AG09309 (cell line): ENCODE measurements at regions not wholly inside any gene's neighbourhood (a gene's known extent, or its start where the extent isn't known, plus 50 kb on each side); places are given as distances from the start of the nearest gene placed in this dataset.

Source experiments
- DNase-seq: peaks from one replicate; pipeline ENCODE4 v3.0.0-alpha.2; 2010; ENCODE audit warnings: low read depth
- H3K4me3 ChIP-seq: 2 replicates; pipeline ENCODE4 v1.5.1; 2011; ENCODE audit warnings: mild to moderate bottlenecking, low read depth, low read length, moderate library complexity; ENCODE audit not compliant: control insufficient read depth
- TF ChIP-seq, protein P1 (sequence below): IDR thresholded peaks from 2 replicates; pipeline ENCODE4 v1.5.1; 2011; ENCODE audit warnings: mild to moderate bottlenecking, low read depth, low read length, inconsistent platforms; ENCODE audit not compliant: insufficient read depth, control insufficient read depth; ENCODE audit errors: missing control alignments

DNA sequence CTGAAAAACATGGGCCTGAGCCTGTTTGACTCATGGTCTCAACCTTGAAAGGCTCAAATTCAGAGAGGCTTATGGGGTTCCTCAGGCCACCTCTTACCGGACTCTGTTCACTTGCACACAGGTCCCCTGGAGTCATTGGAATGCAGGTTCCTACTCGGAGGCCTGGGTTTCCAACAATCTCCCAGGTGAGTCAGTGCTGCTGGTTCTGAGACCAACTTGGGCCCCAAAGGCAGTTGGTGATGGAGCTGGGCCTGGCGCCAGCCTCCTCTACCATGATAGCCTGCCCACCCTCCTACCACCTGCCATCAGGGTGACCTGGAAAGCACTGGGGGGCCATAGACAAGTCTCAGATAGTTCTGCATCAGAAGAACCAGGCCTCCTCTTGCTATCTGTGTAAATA is 188.4 kb downstream of the RGS3 start:
- DNase-seq, result no peak
- TF ChIP-seq, protein P1, sequence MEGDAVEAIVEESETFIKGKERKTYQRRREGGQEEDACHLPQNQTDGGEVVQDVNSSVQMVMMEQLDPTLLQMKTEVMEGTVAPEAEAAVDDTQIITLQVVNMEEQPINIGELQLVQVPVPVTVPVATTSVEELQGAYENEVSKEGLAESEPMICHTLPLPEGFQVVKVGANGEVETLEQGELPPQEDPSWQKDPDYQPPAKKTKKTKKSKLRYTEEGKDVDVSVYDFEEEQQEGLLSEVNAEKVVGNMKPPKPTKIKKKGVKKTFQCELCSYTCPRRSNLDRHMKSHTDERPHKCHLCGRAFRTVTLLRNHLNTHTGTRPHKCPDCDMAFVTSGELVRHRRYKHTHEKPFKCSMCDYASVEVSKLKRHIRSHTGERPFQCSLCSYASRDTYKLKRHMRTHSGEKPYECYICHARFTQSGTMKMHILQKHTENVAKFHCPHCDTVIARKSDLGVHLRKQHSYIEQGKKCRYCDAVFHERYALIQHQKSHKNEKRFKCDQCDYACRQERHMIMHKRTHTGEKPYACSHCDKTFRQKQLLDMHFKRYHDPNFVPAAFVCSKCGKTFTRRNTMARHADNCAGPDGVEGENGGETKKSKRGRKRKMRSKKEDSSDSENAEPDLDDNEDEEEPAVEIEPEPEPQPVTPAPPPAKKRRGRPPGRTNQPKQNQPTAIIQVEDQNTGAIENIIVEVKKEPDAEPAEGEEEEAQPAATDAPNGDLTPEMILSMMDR, result no peak
- H3K4me3 ChIP-seq, result no peak overlapping the region

DNA sequence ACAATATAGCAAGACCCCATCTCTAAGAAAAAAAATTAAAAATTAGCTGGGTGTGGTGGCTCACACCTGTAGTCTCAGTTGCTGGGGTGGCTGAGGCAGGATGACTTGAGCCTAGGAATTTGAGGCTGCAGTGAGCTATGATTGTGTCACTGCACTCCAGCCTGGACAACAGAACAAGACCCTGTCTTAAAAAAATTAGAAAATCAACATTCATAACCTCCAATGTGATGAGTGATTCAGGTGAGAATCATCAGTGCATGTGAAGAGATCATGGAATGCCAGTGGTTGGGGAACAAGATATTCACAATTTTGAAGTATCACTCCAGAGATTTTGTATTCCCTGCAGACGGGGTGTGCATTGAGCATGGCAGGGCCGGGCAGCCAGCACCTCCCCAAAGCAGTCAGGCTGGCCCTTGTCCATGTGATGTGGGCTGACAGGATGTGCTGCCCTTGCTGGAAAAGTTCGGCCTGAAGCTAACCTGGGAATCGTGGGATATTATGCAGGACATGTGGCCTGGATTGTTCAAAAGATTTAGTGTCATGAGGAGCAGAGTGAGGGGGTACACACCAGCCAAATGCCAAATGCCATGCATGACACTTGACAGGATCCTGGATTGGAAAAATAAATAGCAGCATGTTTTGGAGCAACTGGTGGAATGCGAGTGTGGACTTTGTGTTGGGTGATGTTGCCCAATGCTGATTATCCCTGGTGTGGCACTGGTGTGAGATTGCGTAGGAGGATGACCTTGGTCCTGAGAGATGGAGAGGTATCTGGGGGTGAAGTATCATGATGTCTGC is 189.0 kb downstream of the RGS3 start:
- TF ChIP-seq, protein P1, result no peak
- no peak overlapping the region for H3K4me3 ChIP-seq
- no peak for DNase-seq

GRCh38 chr9:113653746-113654604 is 190.4 kb downstream of the RGS3 start:
- H3K4me3 ChIP-seq, result no peak overlapping the region
- TF ChIP-seq, protein P1, result no peak
- no peak for DNase-seq

- H3K4me3 ChIP-seq, result no peak overlapping the region
- TF ChIP-seq, protein P1, result no peak
Measured at GRCh38 chr9:113654605-113655428, 191.3 kb downstream of the RGS3 start.

DNA sequence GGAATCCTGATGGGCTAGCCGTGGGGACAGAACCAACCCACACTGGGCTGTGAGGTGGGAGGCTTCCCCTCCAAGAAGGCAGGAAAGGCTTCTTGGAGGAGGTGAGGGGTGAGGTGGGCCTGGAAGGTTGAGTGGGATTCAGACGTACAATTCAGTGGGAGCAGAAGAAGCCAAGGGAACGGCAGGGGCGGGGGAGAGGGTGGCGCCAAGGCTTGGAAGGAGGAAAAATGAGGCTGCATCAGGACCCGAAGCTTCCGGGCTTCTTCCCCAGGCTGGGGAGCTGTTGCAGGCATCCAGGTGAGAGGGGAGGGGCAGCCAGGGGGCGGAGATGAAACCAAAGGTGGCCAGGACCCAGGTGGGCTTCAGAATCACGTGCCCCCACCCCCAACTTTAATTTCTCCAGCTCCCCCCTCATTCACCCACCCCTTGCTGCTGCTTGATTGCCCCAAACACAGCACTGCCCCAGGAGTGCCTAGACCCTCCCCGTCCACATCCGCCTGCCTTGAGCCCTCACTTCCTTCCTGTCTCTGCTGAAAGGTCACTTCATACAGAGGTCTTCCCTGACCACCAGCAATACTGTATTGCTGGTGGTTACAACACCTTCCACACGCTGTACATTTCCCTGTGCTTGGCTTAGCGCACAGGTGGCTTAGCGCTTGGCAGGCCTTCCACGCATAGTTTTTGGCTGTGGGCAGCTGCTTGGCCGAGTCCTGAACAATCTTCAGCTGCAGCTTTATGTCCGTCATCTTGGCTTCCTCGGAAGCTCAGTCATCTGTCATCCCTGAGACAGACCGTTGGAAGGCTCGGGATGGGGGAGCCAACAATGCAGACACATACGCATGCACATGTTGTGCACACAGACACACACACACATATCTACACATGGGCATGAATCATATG is 193.5 kb downstream of the RGS3 start:
- no peak overlapping the region for H3K4me3 ChIP-seq
- no peak for DNase-seq
- TF ChIP-seq, protein P1, result no peak

More at GRCh38 chr9:113654605-113655428, 191.3 kb downstream of the RGS3 start:
- no peak for DNase-seq
